Astrocyte of the hippocampus (primary cell): ENCODE measurements at regions not wholly inside any gene's neighbourhood (a gene's known extent, or its start where the extent isn't known, plus 50 kb on each side); places are given as distances from the start of the nearest gene placed in this dataset.
"Not testable (repeated sequence)": the region's sequence is repeated elsewhere in the genome, so short reads cannot be mapped to it uniquely, and the experiment has no call there.

ENCODE experiments used
- DNase-seq: peaks from one replicate; pipeline ENCODE4 v3.0.0; 2011; ENCODE audit warnings: low read depth, low spot score

DNA sequence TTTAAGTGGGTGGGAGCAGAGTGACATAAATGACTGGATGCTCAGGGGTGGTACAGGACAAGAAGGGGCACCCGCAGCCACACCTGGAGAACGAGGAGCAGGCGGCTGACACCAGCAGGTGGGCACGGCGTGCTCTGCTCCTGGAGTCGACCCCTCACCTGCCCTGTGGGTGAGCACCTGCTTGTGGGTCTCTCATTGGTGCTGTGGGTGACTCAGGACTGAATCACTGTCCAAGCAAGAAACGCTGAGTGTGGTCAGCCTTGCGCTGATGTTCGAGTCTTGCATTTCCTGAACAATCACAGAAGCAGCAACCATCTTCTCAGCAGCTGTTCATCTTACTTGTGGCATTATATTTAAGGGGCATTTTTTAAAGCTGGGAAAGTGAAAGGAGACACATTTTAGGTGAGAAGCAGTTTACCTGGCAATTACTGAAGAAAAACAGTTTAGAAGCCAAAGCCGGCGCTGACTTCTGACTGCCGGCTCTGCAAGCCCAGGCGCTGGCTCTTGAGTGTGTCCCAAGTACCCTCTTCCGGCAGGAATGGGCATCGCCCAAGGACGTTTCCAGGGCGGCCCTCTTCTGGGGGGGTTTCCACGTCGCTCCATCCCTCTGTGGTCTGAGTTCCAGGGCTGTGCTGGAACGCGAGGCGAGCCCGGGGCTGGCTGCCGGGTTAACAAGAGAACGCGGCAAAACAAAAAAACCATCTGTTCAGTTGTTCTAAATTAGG, 145.2 kb upstream of the PFKP start:
- DNase-seq = no peak

DNA sequence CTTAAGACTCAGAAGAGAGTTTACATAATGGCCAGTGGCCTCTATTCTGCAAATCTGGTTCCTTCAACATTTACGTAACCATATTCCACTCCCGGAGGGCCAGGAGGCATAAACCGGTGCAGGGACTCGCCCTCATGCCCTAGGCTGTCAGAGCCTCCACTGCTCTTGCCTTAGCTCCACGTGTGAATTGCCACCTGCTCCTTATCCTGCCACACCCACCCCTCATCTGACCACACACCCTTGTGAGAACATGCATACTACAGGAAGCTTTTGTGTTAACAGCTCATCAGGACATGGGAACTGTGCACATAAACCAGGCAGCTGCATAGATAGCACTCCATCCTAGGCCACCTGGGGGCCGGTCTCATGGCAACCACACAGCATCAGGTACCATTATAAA, 146.7 kb upstream of the PFKP start:
- no peak for DNase-seq

DNA sequence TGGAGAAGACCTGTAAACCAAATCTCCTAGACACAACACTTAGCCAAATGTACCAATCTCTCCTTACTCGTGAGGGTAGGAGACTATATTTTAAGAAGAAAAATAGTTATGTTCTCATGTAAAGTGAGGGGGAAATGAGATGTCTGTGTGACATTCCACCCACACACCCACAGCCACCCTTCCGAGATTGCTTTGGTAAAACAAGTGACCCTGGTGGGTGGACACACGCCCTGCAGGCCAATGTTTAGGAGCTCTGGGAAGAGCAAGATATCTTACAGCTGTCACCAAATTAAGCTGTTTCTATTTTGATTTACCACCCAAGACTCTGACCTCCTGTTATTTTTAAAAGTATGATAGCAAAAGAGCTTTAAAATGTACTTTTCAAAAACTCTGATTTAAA, 147.2 kb upstream of the PFKP start:
- DNase-seq = no peak

DNA sequence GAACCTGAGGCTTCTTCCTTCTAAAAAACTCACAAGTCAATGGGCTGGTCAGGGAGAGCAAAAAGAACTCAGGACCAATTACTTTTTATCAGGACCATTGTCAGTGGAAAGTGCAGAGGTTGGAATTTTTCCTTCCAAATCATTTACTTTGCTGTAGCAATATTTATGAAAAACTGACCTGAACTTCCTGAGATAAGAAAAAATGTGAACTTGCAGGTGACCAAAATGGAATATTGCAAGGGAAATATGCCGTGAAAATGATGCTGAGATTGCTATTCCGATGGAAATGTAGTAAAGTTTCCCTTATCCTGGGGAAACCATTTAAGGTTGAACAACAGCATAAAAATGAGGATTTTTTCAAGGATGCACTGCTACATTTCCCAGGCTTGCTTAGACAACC, 148.3 kb upstream of the PFKP start:
- no peak for DNase-seq

DNA sequence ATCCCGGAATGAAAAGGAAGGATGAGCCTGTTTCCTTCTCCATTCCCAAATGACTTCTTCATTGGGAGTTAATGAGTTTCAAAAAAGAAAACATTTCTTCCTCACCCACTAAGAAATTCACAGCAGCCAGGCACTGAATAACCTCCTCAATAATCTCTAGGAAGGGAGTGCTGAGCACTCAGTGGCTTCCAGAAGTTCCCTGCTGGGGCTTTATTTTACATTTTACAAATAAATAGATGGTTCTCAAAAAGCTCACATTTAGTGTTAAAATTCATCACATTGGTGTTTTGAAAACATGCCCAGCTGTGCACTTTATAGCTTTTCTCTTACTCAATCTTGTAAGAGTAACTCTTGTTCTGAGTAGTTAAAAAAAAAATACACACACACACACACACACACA, 148.9 kb upstream of the PFKP start:
- DNase-seq = no peak

DNA sequence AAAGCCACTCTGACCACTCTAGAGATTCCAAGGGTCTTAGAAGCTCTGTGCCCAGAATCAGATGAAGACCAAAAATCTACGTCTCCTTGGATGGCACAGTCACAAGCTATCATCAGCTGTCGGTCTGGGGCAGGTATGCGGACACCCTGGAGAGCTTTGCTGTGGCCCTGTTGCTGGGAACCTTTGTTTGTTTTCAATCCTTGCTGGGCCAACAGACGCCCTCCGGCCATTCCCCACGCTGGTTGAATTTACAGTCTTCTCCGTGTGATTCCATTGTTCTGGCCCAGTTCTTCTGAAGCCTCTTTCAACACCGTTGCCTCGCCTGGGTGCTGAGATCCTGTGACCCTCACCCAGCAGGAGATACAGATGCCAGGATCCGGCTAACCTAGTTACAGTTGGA, 149.4 kb upstream of the PFKP start:
- DNase-seq = no peak

DNA sequence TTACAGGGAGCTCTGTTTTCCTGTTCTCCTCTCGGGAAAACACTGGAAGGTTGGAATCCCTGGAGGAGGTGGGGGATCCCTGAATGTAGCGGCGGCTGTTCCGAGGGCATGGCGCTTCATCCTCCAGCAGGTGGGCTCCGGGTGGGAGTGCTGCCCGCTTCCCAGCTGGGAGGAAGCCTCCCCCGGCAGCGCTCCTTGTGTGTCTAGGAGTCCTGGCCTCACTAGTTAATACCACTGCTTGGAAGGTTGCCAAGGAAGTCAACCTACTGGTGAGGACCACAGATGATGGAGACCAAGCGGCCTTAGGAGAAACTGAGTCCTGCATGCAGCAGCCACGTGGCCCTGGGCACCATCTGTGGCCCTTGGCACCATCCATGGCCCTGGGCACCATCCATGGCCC, 151.9 kb upstream of the PFKP start:
- DNase-seq = no peak

DNA sequence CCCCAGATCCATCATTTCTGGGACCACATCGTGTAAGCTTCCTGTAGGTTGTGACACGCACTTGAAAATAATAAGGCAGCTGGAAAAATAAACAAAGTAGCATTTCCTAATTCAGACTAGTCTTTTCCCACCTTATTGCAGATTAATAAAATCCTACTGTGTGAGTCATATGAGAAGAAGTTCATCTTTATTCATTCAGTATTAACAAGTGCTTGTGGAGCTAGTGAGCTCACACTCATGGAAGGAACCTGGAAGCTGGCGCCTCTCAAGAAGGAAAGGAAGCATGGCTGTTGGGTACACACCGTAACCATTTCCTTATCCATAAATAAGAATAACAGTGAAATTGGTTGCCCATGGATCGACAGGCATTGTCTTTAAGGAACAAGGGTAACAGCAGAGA, 152.6 kb upstream of the PFKP start:
- DNase-seq = no peak

DNA sequence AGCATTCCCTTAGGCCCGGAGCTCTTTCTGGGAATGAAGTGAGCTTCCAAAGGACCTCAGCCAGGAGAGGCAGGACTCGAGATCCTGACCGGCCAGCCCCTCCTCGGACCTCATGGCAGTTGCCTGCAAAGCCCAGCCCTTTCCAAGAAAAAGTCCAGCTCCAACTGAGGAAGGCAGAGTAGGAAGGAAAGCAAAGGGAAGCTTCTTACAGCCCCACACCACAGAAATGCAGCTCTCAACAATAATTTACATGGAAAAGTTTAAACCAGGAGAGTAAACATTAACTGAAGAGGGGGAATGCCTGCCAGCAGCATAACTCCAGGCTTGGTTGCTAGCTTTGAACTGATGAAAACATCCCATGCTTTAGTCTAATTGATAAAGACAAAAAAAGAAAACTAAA, 153.9 kb upstream of the PFKP start:
- DNase-seq = no peak

DNA sequence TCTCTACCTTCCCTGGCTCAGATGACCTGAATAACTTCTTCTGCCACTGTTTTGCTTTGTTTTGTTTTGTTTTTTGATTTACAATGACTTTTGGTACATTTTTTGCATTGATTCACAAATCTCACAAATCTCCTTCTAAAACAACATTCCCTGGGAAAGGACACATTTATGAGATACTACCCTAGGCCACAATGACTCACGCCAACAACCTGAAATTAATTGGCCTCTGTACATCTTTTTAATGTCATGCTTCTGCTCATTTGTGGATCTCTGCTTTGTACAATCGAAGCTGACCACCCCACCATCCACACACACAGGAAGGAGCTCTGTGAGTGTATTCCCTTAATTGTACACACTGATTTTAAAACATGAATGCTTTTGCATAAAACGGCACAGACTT, 156.7 kb upstream of the PFKP start:
- no peak for DNase-seq

DNA sequence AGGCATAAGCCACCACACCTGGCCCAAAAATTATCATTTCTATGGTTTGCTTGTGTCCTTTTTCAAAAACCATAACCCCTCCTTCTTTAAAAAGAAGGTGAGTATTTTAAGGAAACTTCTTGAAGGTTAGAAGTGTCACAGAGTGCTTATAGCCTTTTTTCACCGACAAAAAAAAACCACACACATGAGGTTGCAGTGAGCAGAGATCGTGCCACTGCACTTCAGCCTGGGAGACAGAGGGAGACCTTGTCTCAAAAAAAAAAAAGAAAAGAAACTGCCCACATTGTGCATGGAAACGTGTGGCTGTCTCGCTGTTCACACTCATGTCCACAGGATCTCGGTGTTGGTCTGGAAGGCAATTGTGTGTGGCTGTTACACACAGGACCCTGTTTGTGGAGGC, 157.4 kb upstream of the PFKP start:
- DNase-seq = no peak

DNA sequence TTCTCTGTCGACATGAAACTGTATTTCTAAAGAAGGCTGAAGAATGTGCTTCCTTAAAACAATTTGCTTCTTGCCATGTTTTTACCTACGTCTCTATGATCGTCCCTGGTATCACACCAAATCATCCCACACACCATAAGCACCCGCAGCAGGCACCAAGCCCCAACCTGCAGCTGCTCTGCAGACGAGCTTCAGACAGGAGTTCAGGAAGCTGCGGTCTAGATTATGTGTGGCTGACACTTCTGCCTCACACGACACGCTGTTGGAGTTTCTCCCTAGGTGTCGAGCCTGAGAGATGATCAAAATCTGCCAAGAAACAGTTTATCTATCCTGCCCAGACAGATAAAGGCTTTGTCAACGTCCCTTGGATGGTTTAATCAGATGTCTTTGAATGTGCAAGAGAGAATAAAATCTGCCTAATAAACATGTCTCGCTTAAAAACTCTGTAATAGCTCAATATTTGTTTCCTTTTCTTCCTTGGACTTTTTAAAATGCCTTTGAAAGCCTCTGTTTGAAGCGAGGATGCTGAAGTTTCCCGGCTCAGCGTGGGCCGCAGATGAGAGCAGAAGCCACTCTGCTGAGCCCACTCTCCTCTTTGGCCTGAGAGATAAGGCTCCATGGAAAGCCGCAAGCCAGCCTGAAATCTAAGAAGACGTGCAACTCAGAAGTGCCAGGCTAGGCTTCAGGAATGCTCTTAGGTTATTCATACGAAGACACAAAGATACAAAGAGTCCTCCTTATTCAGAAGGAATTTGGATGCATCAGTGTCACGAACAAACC, 158.3 kb upstream of the PFKP start:
- no peak for DNase-seq

DNA sequence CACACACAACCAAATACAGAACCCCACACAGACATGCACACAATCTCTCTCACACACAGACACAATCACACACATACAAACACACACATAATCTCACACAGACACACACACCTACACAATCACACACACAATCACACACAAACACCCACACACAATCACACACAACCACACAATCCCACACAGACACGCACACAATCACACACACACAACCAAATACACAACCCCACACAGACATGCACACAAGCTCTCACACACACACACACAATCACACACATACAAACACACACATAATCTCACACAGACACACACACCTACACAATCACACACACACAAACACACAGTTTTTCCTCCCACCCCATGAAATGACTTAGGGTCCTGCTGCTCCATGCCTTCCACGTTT, 160.4 kb upstream of the PFKP start:
- DNase-seq = no peak

DNA sequence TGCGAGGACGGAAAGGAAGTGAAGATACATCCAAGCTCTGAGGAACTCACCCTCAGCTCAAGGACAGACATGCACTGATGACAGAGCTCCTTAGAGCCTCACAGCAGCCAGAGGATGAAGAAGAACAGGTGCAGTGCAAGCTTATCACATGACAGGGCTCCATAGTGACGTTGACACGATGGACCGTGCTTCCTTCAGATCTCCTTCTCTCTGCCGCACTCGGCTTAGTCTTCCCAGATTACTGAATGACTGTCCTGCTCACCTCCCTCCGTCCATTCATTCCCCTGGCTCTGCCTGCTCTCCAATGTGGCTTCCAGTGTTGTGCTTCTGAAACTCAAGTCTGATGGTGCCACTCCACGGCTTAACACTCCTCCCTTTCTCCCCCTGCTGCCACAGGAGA, 161.5 kb upstream of the PFKP start:
- DNase-seq = no peak

DNA sequence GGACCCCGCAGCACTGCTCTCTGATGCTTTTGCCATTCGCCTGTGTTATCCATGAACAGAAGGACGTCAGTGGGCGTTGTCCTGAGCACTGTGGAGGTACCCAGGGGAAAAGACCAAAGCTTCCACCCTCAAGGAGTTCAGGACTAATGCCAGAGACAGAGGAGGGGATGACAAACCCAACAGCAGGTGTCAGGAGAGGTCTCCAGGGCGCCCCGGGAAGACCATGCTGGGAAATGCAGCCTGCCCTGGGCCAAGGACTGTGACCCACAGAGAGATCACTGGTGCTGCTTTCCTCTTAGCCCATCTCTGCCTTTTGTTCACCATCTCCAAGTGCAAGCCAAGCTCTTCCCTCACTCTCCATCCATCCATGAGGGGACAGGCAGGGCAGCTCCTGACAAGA, 166.8 kb upstream of the PFKP start:
- no peak for DNase-seq

DNA sequence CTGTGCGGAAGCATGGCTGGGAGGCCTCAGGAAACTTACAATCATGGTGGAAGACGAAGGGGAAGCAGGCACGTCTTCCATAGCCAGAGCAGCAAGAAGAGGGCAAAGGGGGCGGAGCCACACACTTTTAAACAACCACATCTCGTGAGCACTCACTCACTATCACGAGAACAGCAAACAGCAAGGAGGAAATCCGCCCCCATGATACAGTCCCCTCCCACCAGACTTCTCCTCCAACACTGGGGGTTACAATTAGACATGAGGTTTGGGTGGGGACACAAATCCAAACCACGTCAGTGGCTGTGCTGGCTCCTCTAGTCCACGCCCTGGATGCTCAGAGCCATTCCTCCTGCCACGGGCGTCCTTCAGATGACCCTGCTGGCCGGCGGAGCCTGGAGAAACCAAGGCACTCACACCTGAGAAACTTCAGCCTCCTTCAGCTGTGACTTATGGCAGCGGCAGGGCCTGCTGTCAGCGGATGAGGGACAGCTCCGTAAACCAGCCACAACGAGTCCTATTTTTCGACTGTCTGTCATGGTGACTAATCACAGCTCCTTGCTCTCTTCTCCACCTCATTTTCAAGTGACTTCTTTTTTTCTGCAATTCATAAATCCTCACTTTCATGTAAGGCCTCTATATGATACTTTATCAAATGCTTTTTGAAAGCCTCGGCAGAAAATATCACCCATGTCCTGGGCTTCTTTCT, 167.9 kb upstream of the PFKP start:
- no peak for DNase-seq

DNA sequence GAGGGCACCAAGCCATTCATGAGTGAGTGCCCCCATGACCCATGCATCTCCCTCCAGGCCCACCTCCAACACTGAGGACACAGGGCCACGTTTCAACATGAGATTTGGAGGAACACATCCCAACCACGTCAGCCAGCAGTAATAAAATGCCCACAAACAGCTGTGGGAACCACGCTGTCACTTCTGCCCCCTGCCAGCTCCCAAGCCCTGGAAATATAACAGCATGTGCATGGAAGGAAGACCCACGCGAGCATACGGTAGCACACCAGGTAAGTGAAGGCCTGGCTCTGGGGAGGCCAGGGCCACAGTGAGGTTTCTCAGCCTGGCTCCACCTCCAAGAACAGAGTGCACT, 168.9 kb upstream of the PFKP start:
- DNase-seq = no peak

DNA sequence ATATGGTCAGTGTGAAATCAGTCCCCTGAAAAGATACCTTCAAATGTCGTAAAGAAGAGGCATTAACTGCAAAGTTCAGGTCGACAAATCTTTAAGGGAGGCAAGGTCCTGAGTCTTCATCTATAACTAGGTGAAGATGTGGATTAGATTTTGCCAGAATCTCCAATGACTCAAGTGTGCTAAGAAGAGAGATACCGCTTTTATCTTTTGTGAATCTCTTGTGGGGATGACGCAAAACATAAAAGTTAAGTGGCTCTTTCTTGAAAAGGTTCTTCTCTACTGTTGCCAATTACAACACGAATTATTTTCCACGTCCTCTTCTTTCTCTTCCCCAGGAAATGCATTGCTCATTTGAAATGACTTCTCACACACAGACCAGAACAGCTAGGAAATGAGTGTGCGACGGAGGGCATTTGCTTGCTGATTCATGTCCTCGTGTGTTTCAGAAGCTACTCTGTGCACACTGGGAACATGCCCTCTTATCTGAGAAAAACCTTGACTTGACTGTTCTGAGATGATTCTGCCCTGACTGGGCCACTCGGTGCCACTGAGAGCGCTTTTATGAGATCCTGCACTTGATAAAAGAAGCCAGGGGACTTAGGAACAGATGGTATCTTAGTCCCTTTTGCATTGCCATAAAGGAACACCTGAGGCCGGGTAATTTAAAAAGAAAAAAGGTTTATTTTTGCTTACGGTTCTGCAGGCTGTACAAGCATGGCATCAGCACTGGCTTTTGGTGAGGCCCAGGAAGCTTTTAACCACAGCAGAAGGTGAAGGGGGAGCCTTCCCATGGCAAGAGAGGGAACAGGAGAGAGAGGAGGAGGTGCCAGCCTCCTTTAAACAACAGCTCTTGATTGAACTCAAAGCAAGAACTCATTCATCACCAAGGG, 169.5 kb upstream of the PFKP start:
- DNase-seq = no peak

DNA sequence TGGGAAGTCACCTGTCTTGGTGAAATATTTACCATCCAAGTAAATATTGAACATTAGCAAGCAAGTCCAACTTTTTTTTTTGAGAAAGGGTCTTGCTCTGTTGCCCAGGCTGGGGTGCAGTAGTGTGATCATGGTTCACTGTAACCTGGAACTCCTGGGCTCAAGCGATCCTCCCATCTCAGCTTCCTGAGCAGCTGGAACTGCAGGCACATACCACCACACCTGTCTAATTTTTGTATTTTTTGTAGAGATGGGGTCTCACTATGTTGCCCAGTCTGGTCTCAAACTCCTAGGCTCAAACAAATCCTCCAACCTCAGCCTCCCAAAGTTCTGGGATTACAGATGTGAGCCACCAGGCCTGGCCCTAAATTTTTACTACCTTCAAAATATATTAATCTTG, 171.0 kb upstream of the PFKP start:
- not testable (repeated sequence) for DNase-seq

DNA sequence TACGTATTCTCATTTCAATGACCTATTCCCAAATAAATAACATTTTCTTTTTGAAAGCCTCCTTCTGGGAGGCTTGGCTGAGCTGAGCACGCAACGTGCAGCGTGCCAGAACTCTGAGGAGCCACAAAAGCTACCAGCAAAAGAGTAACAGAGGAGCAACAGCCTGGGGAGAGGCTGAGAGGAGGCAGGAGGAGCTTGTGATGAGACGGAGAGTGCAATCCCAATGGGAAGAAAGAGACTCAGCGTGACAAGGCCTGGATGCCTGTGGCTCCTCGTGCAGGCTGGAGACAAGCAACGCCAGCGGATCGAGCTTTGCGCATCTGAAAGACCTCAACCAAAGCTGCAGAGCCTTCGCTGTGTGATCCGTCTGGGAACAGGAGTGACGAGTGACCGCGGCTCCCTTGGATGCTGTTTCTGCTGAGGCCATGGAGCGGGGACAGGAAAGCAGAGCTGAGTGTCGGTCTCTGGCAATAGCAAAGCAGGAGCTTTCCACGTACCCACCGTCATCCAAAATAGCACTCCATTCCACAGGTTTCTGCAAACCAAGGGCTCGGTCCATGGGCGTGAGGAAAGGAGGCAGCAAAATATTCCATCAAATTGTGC, 171.7 kb upstream of the PFKP start:
- no peak for DNase-seq

DNA sequence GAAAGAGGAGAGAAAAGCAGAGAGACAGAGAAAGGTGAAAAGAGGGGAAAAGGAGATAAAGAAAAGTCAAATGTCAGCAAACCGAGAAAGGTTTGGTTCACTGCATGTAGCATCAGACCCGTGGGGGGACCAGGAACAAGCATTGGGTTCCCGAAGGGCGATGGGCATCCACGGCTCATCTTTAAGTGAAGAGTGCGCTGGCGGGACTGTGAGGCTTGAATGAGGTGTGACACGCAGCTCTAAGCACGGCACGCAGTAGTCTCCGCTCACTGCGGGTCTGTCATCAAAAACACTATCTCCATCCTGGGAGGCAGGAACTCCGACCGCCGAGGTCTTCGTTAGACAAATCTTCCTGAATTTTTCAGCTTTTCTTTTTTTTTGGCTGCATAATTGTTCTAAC, 173.4 kb upstream of the PFKP start:
- no peak for DNase-seq
